Endothelial cell of umbilical vein (primary cell): ENCODE measurements at regions not wholly inside any gene's neighbourhood (a gene's known extent, or its start where the extent isn't known, plus 50 kb on each side); places are given as distances from the start of the nearest gene placed in this dataset.
"Not testable (repeated sequence)": the region's sequence is repeated elsewhere in the genome, so short reads cannot be mapped to it uniquely, and the experiment has no call there.

ENCODE experiments used
- BruUV-seq: library from RNA; stranded (reverse); fragments of 400-500 nt; replicated peaks from 2 replicates; lab custom pipeline; 2021; lab: Mats Ljungman, UMichigan
- CTCF ChIA-PET: fragments of 300-600, 350-600 bp; sonication (Branson Sonifier 250); formaldehyde crosslinking; loops from one replicate; lab custom pipeline; 2021; ENCODE audit warnings: antibody characterized with exemption, inconsistent platforms; lab: Charles Lee
- POLR2A ChIA-PET: fragments of 300-600, 350-600 bp; sonication (Branson Sonifier 250); formaldehyde crosslinking; loops from one replicate; lab custom pipeline; 2021; ENCODE audit warnings: antibody characterized with exemption, inconsistent platforms; lab: Charles Lee
- DNase-seq: peaks from one replicate; pipeline ENCODE4 v3.0.0-alpha.2; 2011; ENCODE audit warnings: low read depth, low spot score
- FAIRE-seq: peaks from 2 replicates; lab custom pipeline; 2011; peaks lifted over from hg19 to GRCh38; lab: Jason Lieb, UNC
- H2AFZ ChIP-seq: 2 replicates; pipeline ENCODE4 v1.6.0; 2012; ENCODE audit warnings: low read depth, low read length, control low read depth, inconsistent platforms
- H3K27ac ChIP-seq: 2 replicates; pipeline ENCODE4 v1.5.1; 2011; ENCODE audit warnings: low read depth, mild to moderate bottlenecking, control low read depth, low read length, moderate library complexity; ENCODE audit not compliant: insufficient read depth
- H3K27me3 ChIP-seq, 2 experiments: 2 replicates each; pipeline versions ENCODE4 v1.6.0 to v1.6.1; 2011; ENCODE audit warnings: low read length in 2 of 2, mixed read lengths in 1 of 2; ENCODE audit not compliant: control insufficient read depth in 2 of 2, insufficient read depth in 2 of 2
- H3K36me3 ChIP-seq, 2 experiments: 2 replicates in 1 of 2; 3 replicates in 1 of 2; pipeline ENCODE4 v1.5.1; 2011; ENCODE audit warnings: low read length in 2 of 2, mild to moderate bottlenecking in 1 of 2, moderate library complexity in 1 of 2; ENCODE audit not compliant: control insufficient read depth in 2 of 2, insufficient read depth in 2 of 2; ENCODE audit errors: extremely low read depth in 1 of 2
- H3K4me1 ChIP-seq: 3 replicates; pipeline ENCODE4 v1.5.1; 2011; ENCODE audit warnings: mild to moderate bottlenecking, low read length; ENCODE audit not compliant: control insufficient read depth, insufficient read depth; ENCODE audit errors: extremely low read depth
- H3K4me2 ChIP-seq: 2 replicates; pipeline ENCODE4 v1.6.1; 2011; ENCODE audit warnings: low read length, control low read depth, mixed read lengths; ENCODE audit not compliant: insufficient read depth
- H3K4me3 ChIP-seq, 3 experiments: fragments of 200-600 bp in 1 of 3; sonication (generic), shearing (Covaris generic) in 1 of 3; replicated peaks in 1 of 3; 2 replicates each; pipeline ENCODE4 v1.5.1; 2011 to 2016; ENCODE audit warnings: control low read depth in 3 of 3, low read length in 3 of 3, mild to moderate bottlenecking in 2 of 3, inconsistent platforms in 1 of 3, low read depth in 1 of 3, moderate library complexity in 1 of 3; ENCODE audit not compliant: insufficient read depth in 1 of 3
- H3K79me2 ChIP-seq: 2 replicates; pipeline ENCODE4 v1.6.0; 2012; ENCODE audit warnings: low read length, inconsistent platforms; ENCODE audit not compliant: control insufficient read depth, insufficient read depth
- H3K9ac ChIP-seq: replicated peaks from 2 replicates; pipeline ENCODE3; 2011; ENCODE audit warnings: low read length, control low read depth; ENCODE audit not compliant: insufficient read depth; ENCODE audit errors: extremely low read depth
- H3K9me1 ChIP-seq: replicated peaks from 3 replicates; pipeline ENCODE4 v1.6.0; 2011; ENCODE audit warnings: mild to moderate bottlenecking, low read length; ENCODE audit not compliant: control insufficient read depth, insufficient read depth; ENCODE audit errors: extremely low read depth
- H3K9me3 ChIP-seq: replicated peaks from 2 replicates; pipeline ENCODE4 v1.5.1; 2012; ENCODE audit warnings: low read length, inconsistent platforms; ENCODE audit not compliant: control insufficient read depth, insufficient read depth
- H4K20me1 ChIP-seq: replicated peaks from 2 replicates; pipeline ENCODE3; 2011; ENCODE audit warnings: mild to moderate bottlenecking, low read length; ENCODE audit not compliant: control insufficient read depth, insufficient read depth; ENCODE audit errors: extremely low read depth
- CTCF ChIP-seq, 2 donors: IDR thresholded peaks; 1 replicate in 1 of 2; 2 replicates in 1 of 2; pipeline ENCODE4 v1.5.1; 2011; ENCODE audit warnings: low read length in 2 of 2, mild to moderate bottlenecking in 2 of 2, moderate library complexity in 2 of 2, control low read depth in 1 of 2, inconsistent platforms in 1 of 2, low read depth in 1 of 2; ENCODE audit not compliant: insufficient read depth in 1 of 2; ENCODE audit errors: extremely low read depth in 1 of 2
- EZH2 ChIP-seq: IDR thresholded peaks from 2 replicates; pipeline ENCODE4 v1.6.1; 2012; ENCODE audit warnings: borderline replicate concordance, low read depth, mild to moderate bottlenecking, moderate library complexity, low read length, inconsistent platforms; ENCODE audit not compliant: severe bottlenecking
- FOS ChIP-seq: IDR thresholded peaks from 2 replicates; pipeline ENCODE4 v1.6.1; 2011; ENCODE audit warnings: mild to moderate bottlenecking, low read length, moderate library complexity, borderline replicate concordance; ENCODE audit not compliant: insufficient read depth
- GATA2 ChIP-seq: IDR thresholded peaks from 2 replicates; pipeline ENCODE4 v1.7.0; 2011; ENCODE audit warnings: low read depth, mild to moderate bottlenecking, moderate library complexity, mixed read lengths, low read length; ENCODE audit not compliant: insufficient read length, insufficient read depth
- JUN ChIP-seq: IDR thresholded peaks from 2 replicates; pipeline ENCODE4 v1.6.1; 2011; ENCODE audit warnings: borderline replicate concordance, low read depth; ENCODE audit not compliant: insufficient read length, insufficient read depth
- MAX ChIP-seq: IDR thresholded peaks from 2 replicates; pipeline ENCODE4 v1.6.1; 2011; ENCODE audit not compliant: insufficient read depth, insufficient read length
- MYC ChIP-seq: IDR thresholded peaks from one replicate; pipeline ENCODE4 v1.6.1; 2011; ENCODE audit warnings: mild to moderate bottlenecking, low read depth, low read length
- POLR2A ChIP-seq: IDR thresholded peaks from 2 replicates; pipeline ENCODE4 v1.6.1; 2012; ENCODE audit warnings: low read depth, mild to moderate bottlenecking, control low read depth, low read length
- POLR2AphosphoS5 ChIP-seq: IDR thresholded peaks from 2 replicates; pipeline ENCODE4 v1.6.1; 2012; ENCODE audit warnings: low read depth, mild to moderate bottlenecking, control low read depth, low read length, moderate library complexity; ENCODE audit not compliant: insufficient read depth
- dilution Hi-C: fragments of 300-500 bp; cut with MboI; formaldehyde crosslinking; loops from one replicate; pipeline ENCODE4 v1.15.0; 2019; ENCODE audit warnings: low sequenced_read_pairs; ENCODE audit not compliant: extremely low pct_ligation_motif_present
- intact Hi-C: fragments of 100-400 bp; cut with micrococcal nuclease; formaldehyde crosslinking; loops from one replicate; pipeline ENCODE4 v1.10.0; 2022

- dilution Hi-C loops, H3K4me2 ChIP-seq, POLR2A ChIA-PET, H2AFZ ChIP-seq, H3K4me3 ChIP-seq, DNase-seq, H3K4me1 ChIP-seq, H4K20me1 ChIP-seq, H3K79me2 ChIP-seq, H3K27ac ChIP-seq, H3K36me3 ChIP-seq, H3K9me1 ChIP-seq, H3K9me3 ChIP-seq, H3K27me3 ChIP-seq, BruUV-seq, FAIRE-seq, intact Hi-C loops, H3K9ac ChIP-seq: not testable (repeated sequence)
- CTCF ChIA-PET: interaction anchor here (0.7 to 1.0 kb wide), 2 partner anchors 12 to 121 kb away, joined by 3 read pairs; no protein-coding TSS in a partner anchor
These were observed 50.8 kb upstream of the GRIN2B start for GRCh38 chr12:14032191-14032590.

- Histone ChIP-seq H3K9ac (no peak overlapping the region), H4K20me1 (no peaks in the 10 kb centered on the region), H3K4me2 (no peak overlapping the region), H3K4me3 (no peak overlapping the region), H3K9me1 (no peaks in the 10 kb centered on the region), H3K4me1 (no peaks in the 10 kb centered on the region), H2AFZ (no peak overlapping the region), H3K9me3 (peaks cover 2% of the 10 kb centered on the region), H3K79me2 (no peaks in the 10 kb centered on the region), H3K27ac (no peak overlapping the region), H3K27me3 (no peaks in the 10 kb centered on the region), H3K36me3 (no peaks in the 10 kb centered on the region)
- FAIRE-seq (no peak), DNase-seq (no peak)
- TF ChIP-seq MAX (no peak), MYC (no peak), POLR2A (no peak), EZH2 (no peak), POLR2AphosphoS5 (no peak), CTCF (IDR thresholded peaks at IDR 0.05; ENCODE audit: extremely low read depth in 1 of 2, insufficient read depth in 1 of 2, low read depth in 1 of 2, low read length in 2 of 2) (no peak), JUN (no peak), FOS (no peak), GATA2 (no peak)
- dilution Hi-C loops: no loop called here
- ChIA-PET POLR2A (no interaction called here), CTCF (no interaction called here)
- BruUV-seq: no TSS peak
- intact Hi-C loops: no loop called here
These were observed 62.4 kb upstream of the GRIN2B start for GRCh38 chr12:14043776-14044175.
